HG02588 (cell line): ENCODE measurements at regions not wholly inside any gene's neighbourhood (a gene's known extent, or its start where the extent isn't known, plus 50 kb on each side); places are given as distances from the start of the nearest gene placed in this dataset.
A peak's percentile ranks its signal among the peaks of the same experiment; 100 is the strongest.

Experiments used
- ATAC-seq: cut with Tn5 transposase; IDR thresholded peaks from one replicate; pipeline ENCODE4 v1.9.1; 2021; ENCODE audit warnings: mild to moderate bottlenecking, moderate library complexity; ENCODE audit not compliant: unreplicated experiment

DNA sequence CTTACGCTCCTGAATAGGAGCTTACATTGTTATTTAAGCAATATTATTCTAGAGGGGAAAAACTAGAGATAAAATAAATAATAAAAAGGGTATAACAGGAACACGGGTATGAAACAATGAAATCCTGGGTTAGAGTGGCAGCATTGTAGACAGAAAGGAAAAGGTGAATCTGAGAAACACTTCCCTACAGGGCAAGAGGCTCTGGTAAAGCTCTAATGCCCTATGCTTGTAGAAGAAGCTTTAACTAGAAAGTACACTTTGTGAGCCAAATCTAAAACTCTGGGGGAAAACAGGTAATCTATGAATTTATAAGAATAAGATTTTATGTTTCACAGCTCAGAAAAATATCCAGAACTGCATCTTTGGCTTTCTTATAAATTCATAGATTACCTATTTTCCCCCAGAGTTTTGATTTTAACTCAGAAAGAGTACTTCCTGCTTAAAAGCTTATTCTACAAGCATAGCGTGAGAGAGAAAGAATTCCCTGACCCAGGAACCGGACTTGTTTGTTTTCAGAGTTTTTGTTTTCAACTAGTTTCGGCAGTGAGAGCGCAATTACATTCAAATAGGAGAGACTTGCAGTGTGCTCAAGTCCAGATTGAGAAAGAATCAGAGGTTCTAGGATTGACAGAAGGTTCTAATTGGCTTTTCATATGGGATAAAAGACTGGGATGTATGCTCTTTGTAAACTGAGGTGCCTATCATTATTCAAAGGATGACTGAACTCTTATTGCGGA lies 651.0 kb upstream of the RORB start:
- no peak for ATAC-seq

DNA sequence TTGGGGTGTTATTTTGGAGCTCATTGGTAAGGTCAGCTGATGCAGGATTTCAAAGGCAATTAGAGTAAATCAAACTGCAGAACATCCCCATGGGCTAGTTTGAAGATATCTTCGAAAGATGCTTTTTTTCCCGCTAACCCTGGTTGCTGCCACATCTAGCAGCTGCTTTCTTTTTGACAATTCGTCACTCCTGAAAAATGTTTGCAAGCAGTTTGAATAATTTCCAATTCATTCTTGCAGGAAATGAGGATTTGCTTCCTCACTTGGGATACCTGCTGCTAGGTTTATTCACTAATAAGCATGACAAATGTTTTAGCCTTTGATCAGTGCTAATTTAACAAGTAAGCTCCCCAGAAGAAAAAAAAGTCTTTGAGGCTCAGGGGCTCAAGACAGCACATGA lies 649.6 kb upstream of the RORB start:
- no peak for ATAC-seq

DNA sequence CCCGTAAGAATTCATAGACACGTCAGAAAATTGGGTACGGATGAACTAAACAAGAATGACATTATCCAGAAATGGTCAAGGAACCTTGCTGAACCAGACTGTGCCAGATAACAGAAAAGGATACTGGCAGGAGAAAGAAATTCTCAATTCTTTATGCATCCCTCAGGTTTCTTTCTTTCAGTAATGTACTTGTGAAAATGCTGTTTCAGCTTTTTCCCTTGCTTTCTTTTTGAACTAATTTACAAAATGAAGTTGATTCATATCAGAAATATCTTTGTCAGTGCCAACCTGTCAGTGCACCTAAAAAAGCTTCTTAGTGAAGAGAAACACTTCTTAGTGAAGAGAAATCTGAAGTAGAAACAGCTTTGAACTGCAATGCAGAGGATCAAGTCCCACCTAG lies 643.6 kb upstream of the RORB start:
- no peak for ATAC-seq

DNA sequence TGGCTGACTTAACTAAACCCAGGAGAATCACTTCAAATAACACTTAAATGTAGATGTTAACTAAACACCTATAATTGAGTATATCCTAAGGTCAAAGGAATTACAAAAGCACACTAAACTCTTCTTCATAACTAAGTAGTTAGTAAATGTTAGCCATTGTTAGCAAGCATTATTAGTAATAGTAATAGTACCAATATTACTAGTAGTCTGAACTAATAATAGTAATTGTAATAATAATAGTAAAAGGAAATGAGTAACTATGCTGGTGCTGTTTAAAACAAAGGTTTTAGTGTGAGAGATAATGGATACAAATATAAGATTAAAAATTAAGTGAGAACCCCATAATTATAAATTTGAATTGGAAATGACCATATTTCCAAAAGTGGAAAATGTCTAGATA lies 641.9 kb upstream of the RORB start:
- ATAC-seq: no peak

DNA sequence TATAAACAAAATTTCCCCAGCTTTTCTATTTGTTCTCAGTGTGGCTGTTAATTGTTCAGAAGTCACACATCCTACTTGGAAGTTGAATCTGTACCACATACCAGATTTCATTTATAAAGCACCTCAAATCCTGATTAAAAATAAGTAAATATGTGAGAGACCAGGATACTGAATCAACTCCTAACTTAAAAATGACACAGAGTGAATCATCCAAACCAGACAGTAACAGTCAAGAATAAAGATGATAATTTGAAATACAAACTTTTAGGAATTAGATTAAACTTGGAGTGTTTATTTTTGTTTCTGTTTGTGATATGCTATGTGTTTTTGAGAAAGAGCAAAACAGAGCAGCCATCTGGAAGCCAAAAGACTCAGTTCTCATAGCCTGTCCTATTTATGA lies 633.2 kb upstream of the RORB start:
- no peak for ATAC-seq

DNA sequence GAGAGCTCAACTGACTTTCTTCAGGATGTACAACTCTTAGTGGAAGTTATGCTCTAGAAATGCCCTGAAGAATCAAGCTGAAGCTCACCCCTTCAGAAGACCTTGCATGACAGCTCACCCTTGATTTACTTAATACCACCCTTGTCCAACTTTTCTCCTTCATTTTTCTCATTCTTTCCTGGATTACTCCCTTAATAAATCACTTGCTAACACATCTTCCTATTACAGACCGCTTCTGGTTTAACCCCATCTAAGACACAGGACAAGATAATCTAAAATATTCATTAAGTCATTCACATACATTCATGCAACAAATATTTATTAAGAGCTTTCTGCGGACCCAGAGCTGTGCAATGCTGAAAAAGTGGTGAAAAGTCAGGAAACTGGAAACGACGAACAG lies 630.7 kb upstream of the RORB start:
- ATAC-seq: no peak

DNA sequence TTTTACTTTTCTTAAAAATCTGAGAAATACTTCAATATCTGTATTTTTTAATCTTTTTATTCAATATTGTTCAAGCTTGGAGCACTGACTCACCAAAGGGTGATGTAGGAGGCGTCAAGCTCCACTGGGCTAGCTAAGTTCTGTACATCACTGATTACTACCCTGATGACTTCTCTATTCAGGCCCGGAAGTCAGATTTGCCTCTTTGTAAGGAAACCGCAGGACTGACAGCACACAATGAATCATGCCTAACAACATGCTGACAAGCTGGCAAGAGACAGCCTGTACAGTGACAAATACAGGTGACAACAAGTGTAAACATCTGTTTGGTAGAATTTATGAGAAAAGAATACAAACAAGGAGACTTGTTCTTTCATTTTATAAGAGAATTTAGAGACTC lies 627.9 kb upstream of the RORB start:
- ATAC-seq: peak; percentile 100

DNA sequence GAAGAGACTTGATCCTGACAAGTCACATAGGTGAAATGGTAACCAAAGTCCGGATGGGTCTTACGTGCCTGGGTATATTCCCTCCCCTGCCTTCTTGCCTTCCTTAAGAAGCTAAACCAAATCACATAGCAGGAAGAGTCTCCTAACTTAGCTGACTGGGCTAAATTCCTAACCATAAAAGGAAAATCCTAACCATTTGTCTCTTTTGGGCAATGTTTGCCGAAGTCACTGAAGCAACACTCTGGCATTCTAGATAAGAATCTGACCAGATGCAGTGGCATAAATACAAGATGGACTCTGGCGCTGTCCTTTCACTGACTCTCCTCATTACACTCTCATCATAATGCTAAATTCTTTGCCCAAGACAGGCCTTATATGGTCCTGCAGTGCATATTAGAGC lies 625.5 kb upstream of the RORB start:
- no peak for ATAC-seq

DNA sequence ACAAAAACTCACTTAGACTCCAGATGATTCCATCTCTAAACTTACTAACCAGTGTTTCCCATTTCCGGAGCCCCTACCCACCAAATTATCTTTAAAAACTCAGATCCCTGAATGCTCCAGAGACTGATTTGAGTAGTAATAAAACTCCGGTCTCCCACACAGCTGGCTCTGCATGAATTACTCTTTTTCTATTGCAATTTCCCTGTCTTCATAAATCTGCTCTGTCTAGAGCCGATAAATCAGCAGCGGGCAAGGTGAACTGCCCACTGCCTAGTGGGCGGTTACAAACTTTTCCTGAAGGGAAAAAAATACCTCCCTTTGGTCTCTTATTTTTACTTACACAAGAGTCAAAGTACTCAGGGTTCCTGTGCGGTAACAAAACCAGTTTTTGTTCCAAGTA lies 624.4 kb upstream of the RORB start:
- no peak for ATAC-seq

DNA sequence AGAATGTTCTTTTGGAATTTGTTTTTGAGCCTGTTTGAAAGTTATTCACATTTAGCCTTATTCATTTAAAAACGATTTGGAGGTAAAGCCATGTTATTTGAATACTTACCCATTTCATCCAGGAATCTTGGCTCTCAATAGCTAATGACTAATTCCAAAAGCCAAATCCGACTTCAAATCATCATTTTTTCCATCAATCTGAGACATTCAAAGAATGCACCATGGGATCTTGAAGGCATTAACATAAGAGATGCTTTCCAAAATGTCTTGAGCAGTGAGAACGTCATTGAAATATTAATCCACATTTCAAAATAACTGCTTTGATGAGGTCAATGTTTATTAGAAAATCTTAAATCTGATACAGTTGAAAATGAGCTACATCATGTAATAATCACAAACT lies 617.0 kb upstream of the RORB start:
- ATAC-seq: no peak

DNA sequence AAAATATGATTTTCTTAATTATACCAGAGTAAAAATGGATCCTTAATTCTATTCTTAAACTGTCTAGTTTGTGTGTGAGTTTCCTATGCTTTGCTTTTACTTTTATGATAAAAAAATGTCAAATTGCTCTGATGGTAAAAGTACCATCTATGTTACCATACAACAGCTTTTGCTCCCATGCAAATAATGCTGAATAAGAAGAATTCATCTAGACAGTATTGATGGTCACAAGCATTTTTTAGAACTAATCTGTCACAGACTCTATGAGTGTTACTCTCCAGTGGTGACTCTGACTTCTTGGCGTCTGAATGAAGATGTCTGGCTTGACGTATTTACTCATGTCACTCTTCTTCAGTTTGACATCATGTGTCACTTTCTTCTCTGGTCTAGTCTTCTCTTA lies 608.1 kb upstream of the RORB start:
- ATAC-seq: no peak

DNA sequence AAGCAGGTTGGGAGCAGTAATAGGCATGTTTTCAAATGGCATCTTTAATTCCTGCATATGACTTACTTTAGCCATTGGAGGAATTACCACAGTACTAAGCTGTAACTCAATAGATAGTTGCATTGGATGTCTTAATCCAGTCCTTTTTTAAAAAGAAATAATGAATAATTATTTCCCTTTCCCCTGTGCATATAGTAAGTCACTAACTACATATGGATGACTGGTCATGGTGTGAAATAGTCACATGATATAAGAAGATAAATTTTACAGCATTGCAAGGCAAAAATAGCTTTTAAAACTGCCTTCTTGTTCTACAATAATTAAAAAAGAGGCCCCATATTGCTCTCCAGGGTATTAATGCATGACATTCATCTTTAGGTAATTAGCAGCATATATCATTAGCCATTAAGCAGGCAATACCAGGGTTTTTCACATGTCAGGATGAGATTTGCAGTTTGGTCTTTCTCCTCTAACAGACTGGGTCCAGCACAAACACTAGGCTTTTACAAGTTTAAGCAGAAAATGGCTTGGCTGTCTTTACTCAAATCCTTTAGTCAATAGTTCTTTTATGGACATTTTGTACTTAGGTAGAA lies 606.4 kb upstream of the RORB start:
- no peak for ATAC-seq

DNA sequence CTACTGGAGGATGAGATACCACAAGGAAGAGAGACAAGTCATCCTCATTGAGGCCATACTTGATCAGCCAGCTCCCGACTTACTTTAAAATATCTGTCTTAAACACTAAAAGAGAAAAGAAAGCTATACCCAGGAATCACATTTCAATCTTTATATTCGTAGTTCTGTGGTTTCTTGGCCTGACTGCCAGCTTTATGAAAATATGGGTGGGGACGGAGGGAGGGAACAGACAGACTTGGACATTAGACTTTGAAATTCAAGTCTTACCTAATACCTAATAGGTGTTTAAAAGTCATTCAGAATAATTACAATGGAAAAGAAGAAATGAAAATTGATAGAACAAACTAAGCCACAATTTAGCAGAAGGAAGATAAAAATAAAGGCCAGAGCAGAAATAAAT lies 604.8 kb upstream of the RORB start:
- no peak for ATAC-seq

DNA sequence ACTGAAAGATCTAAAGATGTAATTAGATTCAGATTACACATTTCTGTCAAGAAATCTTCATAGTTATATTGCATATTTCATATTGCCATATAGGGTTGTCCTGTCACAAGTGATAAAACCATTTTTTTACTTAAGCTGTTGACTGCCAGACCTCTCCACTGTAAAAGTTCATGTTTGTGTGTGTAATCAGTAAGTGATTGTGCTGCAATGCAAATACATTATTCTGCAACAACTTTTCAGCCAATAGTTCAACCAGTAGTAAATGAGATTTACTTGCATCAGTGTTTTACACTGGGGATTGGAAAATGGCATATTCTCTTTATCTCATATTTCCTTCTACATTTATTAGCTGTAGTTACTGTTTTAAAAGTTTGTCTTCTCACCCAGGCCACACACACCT lies 603.9 kb upstream of the RORB start:
- ATAC-seq: no peak

DNA sequence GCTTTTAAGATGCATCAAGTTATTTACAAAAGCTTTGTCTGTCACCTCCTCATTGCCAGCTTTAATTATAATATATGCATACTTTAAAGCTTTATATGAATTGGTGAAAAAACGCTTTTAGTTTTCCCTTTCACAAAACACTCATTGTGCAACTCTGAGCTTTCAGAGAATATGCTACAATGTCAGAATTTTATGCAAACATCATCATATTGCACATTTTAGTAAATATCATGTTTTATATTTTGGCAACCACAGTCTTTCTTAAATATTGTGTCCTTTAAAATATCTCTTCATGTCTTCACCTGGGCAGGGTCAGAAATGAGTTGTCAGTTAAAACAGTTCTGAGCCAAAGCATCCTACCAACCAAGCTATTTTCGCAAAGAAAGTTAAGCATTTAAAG lies 601.1 kb upstream of the RORB start:
- ATAC-seq: no peak

DNA sequence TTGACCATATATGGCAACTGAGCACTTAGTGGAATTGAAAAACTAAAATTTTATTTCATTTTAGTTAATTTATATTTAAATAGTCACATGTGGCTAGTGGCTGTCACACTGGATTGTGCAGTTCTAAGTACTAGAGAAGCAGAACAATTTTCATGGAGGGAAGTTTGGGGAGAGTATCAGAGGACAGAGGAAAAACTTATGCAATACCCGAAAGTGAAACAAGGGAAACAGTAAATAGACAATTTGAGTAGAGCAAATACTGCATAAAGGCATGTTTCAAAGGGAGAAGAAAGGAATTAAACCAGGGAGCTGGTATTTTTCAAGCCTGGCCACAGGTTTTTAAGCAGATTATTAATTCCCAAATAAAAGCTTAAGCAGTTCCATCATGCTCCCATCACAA lies 590.5 kb upstream of the RORB start:
- ATAC-seq: no peak

DNA sequence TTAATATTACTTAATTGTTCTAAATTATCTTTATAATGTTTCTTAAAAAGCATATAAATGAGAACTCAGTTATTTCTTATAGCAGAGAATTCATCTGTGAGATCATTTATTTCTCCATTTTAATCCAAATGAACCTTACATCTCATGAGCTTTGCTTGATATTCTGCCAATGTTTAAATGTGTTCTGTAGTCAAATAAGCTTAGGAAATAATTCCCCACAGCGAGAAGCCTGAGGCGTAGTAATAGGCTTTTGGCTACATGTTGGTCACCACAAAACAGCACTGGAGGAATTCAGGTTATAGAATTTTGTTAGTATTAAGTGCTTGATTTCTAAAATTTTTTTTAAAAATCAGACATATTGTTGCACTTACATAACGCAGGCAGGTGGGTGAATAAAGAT lies 585.3 kb upstream of the RORB start:
- ATAC-seq: no peak

DNA sequence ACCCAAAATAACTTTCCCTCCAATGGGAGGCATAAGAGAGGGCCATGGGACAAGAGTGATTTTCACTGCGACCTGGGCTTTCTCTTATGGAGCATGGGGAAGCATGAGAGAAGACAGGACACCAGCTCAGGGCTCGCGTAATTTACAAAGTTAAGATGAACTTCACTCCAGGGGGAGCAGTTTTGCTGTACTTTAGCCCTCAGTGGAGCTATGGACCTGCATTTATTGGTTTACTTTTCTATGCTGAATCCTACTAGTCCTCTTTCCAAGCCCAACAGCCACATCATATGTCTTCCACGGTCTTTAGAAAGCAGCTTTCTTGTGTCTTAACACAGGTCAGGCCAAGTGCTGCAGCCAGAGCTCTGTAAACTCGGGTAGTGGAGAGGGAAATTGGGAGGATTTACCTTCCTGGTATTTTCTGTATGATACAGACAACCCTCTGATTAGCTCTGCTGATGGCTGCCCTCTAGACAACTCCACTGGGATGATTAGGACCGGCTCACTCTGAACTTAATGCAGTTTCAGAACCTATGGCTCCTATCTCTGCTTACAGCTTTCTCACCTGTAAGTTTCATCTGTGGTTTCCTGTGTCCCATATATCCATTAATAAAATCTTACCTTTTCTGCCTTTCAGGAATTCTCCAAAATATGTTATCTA lies 581.0 kb upstream of the RORB start:
- ATAC-seq: no peak

DNA sequence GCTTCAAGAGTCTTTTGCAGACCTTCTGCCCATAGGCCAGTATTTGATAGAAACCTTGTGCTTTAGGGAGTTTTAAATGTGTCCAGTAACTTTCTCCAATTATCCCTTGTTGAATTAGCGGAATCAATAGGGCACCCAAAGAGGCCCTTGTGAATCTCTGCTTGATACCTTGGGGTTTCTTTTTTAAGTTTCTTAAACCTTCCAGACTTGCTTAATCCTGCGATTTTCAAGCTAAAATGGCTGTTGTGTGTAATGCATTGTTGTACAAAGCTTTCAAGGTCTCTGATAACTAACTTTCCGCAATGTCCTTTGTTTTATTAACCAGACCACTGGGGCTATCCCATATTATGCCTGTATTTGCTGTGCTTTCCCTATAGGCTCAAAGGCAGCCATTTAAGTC lies 577.4 kb upstream of the RORB start:
- no peak for ATAC-seq

DNA sequence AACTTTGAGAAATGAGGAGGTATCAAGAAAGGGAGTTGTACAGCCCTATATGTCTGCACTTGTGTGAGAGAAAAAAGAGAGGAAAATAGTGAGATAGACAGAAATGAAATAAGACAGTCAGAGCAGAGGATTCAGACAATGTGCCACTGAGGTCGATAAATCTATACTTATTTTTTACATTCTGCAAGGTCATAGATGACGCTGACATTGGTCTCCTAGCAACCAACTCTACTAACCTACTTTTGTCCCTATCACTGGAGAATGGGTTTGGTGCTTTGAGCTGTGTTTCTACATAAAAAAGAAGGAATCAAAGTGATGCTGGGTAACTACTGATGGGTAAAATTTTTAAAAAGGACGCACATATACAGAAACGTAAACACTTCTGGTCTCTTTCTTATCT lies 573.3 kb upstream of the RORB start:
- ATAC-seq: no peak

DNA sequence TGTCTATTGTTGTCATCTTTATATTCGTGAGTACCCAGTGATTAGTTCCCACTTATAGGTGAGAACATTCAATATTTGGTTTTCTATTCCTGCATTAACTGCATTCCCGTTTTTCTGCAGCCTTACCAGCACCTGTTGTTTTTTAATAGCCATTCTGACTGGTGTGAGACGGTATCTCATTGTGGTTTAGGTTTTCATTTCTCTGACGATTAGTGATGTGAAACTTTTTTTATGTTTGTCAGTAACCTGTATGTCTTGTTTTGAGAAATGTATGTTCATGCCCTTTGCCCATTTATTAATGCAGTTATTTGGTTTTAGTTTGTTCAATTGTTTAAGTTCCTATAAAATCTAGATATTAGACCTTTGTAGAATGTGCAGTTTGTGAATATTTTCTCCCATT lies 546.0 kb upstream of the RORB start:
- ATAC-seq: no peak

DNA sequence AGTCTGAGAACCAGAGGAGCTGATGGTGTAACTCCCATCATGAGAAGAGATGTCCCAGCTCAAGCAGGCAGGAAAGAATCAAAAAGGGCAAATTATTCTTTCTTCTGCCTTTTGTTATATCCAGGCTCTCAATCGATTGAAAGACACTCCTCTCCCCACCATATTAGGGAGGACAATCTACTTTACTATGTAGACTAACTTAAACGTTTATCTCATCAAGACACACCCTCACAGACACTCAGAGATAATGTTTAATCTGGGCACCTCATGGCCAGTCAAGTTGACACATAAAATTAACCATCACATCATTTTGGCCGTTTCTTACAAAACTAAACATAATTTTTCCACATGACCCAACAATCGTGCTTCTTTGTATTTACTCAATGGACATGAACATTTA lies 534.3 kb upstream of the RORB start:
- ATAC-seq: no peak

DNA sequence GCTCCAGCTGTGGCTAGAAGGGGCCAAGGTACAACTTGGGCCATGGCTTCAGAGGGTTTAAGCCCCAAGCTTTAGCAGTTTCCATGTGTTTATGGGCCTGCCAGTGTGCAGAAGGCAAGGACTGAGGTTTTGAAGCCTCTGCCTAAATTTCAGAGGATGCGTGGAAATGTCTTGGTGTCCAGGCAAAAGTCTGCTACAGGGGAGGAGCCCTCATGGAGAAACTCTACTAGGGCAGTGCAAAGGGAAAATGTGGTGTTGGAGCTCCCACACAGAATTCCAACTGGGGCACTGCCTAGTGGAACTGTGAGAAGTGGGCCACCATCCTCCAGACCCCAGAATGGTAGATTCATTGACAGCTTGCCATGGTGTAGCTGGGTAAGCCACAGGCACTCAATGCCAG lies 527.2 kb upstream of the RORB start:
- ATAC-seq: no peak
